ENCODE measurements at regions not wholly inside any gene's neighbourhood (a gene's known extent, or its start where the extent isn't known, plus 50 kb on each side); places are given as distances from the start of the nearest gene placed in this dataset.

- Mint-ChIP-seq H3K36me3 (no peaks in the 10 kb centered on the region), H3K27ac (no peak overlapping the region), H3K27me3 (no peaks in the 10 kb centered on the region), H3K4me1 (peaks cover 0 to 2% (median 0%) of the 10 kb centered on the region in 4 donors), H3K4me3 (no peak overlapping the region), H3K9me3 (peaks cover 0 to 9% (median 0%) of the 10 kb centered on the region in 9 donors)
- POLR2A ChIA-PET, result no interaction called here
- DNase-seq, result no peak
- ATAC-seq, result no peak
These were observed 79.4 kb upstream of the SETMAR start for GRCh38 chr3:4223777-4224176.

DNA sequence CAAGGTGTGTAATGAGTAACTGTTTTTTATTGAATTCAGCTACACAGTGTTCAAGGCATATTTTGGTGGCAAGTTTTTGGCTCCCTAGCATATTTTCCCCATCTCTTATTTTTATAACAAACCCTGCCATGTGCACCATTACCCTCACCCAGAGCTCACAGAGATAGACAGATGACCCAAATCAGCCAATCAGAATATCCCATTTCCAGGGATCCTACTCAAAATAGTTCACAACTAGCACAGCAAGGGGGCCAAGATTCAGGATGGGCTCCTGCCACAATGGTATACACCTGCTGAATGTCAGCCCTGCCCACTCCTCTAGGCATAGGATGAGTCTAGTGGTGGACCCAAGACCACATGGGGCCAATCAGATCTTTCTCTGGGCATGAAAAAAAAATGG, 78.8 kb upstream of the SETMAR start:
- peaks cover 0 to 9% (median 0%) of the 10 kb centered on the region in 9 donors for H3K9me3 Mint-ChIP-seq
- H3K4me1 Mint-ChIP-seq, result peaks cover 0 to 2% (median 0%) of the 10 kb centered on the region in 4 donors
- no peaks in the 10 kb centered on the region for H3K36me3 Mint-ChIP-seq
- POLR2A ChIA-PET, result no interaction called here
- ATAC-seq, result no peak
- no peak for DNase-seq
- H3K4me3 Mint-ChIP-seq, result no peak overlapping the region
- H3K27me3 Mint-ChIP-seq, result no peaks in the 10 kb centered on the region
- H3K27ac Mint-ChIP-seq, result no peak overlapping the region

DNA sequence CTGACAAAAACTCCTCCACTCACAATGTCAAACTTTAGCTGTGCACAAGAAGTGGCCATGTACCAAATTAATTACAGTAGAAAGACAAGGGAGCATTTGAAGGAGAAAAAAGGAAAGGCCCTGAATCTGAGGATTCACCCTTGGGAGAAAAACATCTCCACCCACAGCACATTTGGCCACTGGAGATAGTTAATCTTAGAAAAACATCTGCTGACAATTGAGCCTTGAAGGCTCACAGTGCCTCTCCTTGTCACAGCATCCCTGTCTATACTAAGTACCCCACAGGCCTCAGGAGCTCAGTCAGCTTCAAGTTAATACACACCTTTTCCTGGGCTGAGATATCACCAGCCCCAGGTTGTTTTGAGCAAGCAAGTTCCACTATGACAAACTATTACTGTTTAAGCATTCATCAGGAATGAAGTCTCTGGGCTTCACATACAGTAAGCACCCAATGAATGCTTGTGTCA, 78.1 kb upstream of the SETMAR start:
- ATAC-seq (no peak), DNase-seq (no peak)
- POLR2A ChIA-PET, result no interaction called here
- no peaks in the 10 kb centered on the region for H3K27me3 Mint-ChIP-seq
- no peak overlapping the region for H3K4me3 Mint-ChIP-seq
- H3K9me3 Mint-ChIP-seq, result peaks cover 0 to 9% (median 0%) of the 10 kb centered on the region in 9 donors
- no peaks in the 10 kb centered on the region for H3K36me3 Mint-ChIP-seq
- H3K4me1 Mint-ChIP-seq, result peaks cover 0 to 2% (median 0%) of the 10 kb centered on the region in 4 donors
- H3K27ac Mint-ChIP-seq, result no peak overlapping the region

GRCh38 chr3:4228295-4228694, 74.9 kb upstream of the SETMAR start:
- Mint-ChIP-seq H3K27ac (no peak overlapping the region), H3K27me3 (no peaks in the 10 kb centered on the region), H3K36me3 (no peaks in the 10 kb centered on the region), H3K4me1 (no peaks in the 10 kb centered on the region), H3K4me3 (no peak overlapping the region), H3K9me3 (peaks cover 0 to 9% (median 0%) of the 10 kb centered on the region in 9 donors)
- DNase-seq, result no peak
- POLR2A ChIA-PET, result no interaction called here
- ATAC-seq, result no peak

DNA sequence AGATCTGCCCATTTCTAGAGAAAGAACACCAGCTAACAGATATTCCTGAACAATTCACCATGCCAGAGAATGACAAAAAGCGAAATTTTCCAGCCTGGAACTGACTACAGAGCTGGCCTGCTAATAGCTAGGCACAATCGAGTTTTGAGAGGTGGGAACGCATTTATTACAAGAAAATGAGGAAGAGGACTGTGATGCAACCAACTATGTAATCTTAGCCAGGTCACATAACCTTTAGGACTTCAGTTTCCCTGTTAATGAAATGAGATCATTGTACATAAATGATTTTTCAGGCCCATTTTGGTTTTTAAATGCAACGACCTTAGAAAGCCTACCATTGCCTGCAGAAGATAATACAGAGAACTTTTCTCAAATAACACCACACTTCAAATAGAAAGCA, 72.1 kb upstream of the SETMAR start:
- Mint-ChIP-seq H3K4me1 (peaks cover 0 to 5% (median 1%) of the 10 kb centered on the region in 4 donors), H3K36me3 (no peaks in the 10 kb centered on the region), H3K27ac (no peak overlapping the region), H3K4me3 (no peak overlapping the region), H3K9me3 (peaks cover 0 to 9% (median 0%) of the 10 kb centered on the region in 9 donors), H3K27me3 (no peaks in the 10 kb centered on the region)
- ATAC-seq (no peak), DNase-seq (no peak)
- POLR2A ChIA-PET, result no interaction called here

GRCh38 chr3:4232798-4233197, 70.4 kb upstream of the SETMAR start:
- POLR2A ChIA-PET, result no interaction called here
- Mint-ChIP-seq H3K9me3 (peaks cover 0 to 12% (median 6%) of the 10 kb centered on the region in 9 donors), H3K4me1 (peaks cover 0 to 5% (median 1%) of the 10 kb centered on the region in 4 donors), H3K27ac (no peak overlapping the region), H3K27me3 (no peaks in the 10 kb centered on the region), H3K4me3 (no peak overlapping the region), H3K36me3 (peaks cover 0 to 5% (median 0%) of the 10 kb centered on the region in 3 donors)
- no peak for DNase-seq
- ATAC-seq, result no peak

- H3K36me3 Mint-ChIP-seq, result peaks cover 0 to 5% (median 0%) of the 10 kb centered on the region in 3 donors
- ATAC-seq, result no peak
- peaks cover 0 to 5% (median 1%) of the 10 kb centered on the region in 4 donors for H3K4me1 Mint-ChIP-seq
- H3K4me3 Mint-ChIP-seq, result no peak overlapping the region
- H3K27ac Mint-ChIP-seq, result no peak overlapping the region
- H3K9me3 Mint-ChIP-seq, result peaks cover 0 to 15% (median 6%) of the 10 kb centered on the region in 9 donors
- no peaks in the 10 kb centered on the region for H3K27me3 Mint-ChIP-seq
- no peak for DNase-seq
- POLR2A ChIA-PET, result no interaction called here
These were observed 69.7 kb upstream of the SETMAR start for GRCh38 chr3:4233488-4233887.

GRCh38 chr3:4234889-4235288, 68.3 kb upstream of the SETMAR start:
- peaks cover 0 to 23% (median 8%) of the 10 kb centered on the region in 9 donors for H3K9me3 Mint-ChIP-seq
- no peak overlapping the region for H3K4me3 Mint-ChIP-seq
- peaks cover 0 to 5% (median 1%) of the 10 kb centered on the region in 4 donors for H3K4me1 Mint-ChIP-seq
- H3K36me3 Mint-ChIP-seq, result peaks cover 0 to 5% (median 4%) of the 10 kb centered on the region in 3 donors
- peak overlapping the region in 1 of 10 donors; percentile 6 for H3K27ac Mint-ChIP-seq
- no peaks in the 10 kb centered on the region for H3K27me3 Mint-ChIP-seq
- no peak for ATAC-seq
- POLR2A ChIA-PET, result no interaction called here
- DNase-seq, result no peak

- H3K4me1 Mint-ChIP-seq, result peaks cover 0 to 5% (median 1%) of the 10 kb centered on the region in 4 donors
- no peak overlapping the region for H3K27ac Mint-ChIP-seq
- POLR2A ChIA-PET, result no interaction called here
- DNase-seq (no peak), ATAC-seq (no peak)
- no peaks in the 10 kb centered on the region for H3K27me3 Mint-ChIP-seq
- H3K36me3 Mint-ChIP-seq, result peaks cover 0 to 9% (median 5%) of the 10 kb centered on the region in 3 donors
- H3K9me3 Mint-ChIP-seq, result peaks cover 0 to 27% (median 11%) of the 10 kb centered on the region in 9 donors
- H3K4me3 Mint-ChIP-seq, result no peak overlapping the region
These were observed 67.5 kb upstream of the SETMAR start for GRCh38 chr3:4235690-4236089.

DNA sequence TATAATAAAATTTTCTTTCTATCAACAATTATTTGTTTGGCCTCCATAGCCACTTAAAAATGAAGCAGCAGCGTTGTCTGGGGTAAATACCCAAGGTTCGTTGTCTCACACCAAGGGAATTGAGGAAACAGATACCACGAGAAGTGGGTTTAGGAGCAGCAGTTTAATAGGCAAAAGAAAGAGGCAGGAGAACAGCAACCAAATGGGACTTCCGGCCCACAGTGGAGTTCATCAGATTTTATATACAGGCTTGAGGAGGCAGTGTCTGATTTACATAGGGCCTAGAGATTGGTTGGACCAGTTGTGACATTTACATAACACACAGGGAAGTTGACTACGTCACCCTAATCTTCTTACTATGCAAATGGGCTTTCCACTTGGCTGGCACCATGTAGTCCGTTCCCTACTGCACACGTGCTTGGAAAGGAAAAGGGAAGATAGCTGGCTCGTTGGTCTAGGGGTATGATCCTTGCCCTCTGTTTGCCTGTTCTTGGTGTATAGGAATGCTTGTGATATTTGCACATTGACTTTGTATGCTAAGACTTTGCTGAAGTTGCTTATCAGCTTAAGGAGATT, 61.5 kb upstream of the SETMAR start:
- Mint-ChIP-seq H3K4me3 (no peak overlapping the region), H3K9me3 (peaks cover 0 to 51% (median 37%) of the 10 kb centered on the region in 9 donors), H3K4me1 (peaks cover 0 to 2% (median 0%) of the 10 kb centered on the region in 4 donors), H3K27ac (no peak overlapping the region), H3K36me3 (peaks cover 0 to 22% (median 20%) of the 10 kb centered on the region in 3 donors), H3K27me3 (peaks cover 0 to 8% (median 0%) of the 10 kb centered on the region in 5 donors)
- DNase-seq, result no peak
- POLR2A ChIA-PET, result no interaction called here
- ATAC-seq, result no peak

GRCh38 chr3:4245671-4246070, 57.5 kb upstream of the SETMAR start:
- H3K36me3 Mint-ChIP-seq, result peaks cover 3 to 24% (median 17%) of the 10 kb centered on the region in 3 donors
- H3K9me3 Mint-ChIP-seq, result peaks cover 0 to 37% (median 18%) of the 10 kb centered on the region in 9 donors
- H3K27me3 Mint-ChIP-seq, result peaks cover 0 to 14% (median 0%) of the 10 kb centered on the region in 5 donors
- H3K4me1 Mint-ChIP-seq, result peaks cover 0 to 2% (median 0%) of the 10 kb centered on the region in 4 donors
- DNase-seq, result no peak
- POLR2A ChIA-PET, result no interaction called here
- H3K4me3 Mint-ChIP-seq, result no peak overlapping the region
- ATAC-seq, result no peak
- no peak overlapping the region for H3K27ac Mint-ChIP-seq

- POLR2A ChIA-PET, result no interaction called here
- ATAC-seq (no peak), DNase-seq (no peak)
- peaks cover 0 to 15% (median 6%) of the 10 kb centered on the region in 4 donors for H3K4me1 Mint-ChIP-seq
- peaks cover 0 to 14% (median 0%) of the 10 kb centered on the region in 5 donors for H3K27me3 Mint-ChIP-seq
- no peak overlapping the region for H3K4me3 Mint-ChIP-seq
- H3K9me3 Mint-ChIP-seq, result peaks cover 0 to 29% (median 12%) of the 10 kb centered on the region in 9 donors
- H3K36me3 Mint-ChIP-seq, result peaks cover 3 to 29% (median 8%) of the 10 kb centered on the region in 3 donors
- peak overlapping the region in 1 of 10 donors; percentile 51 for H3K27ac Mint-ChIP-seq
These were observed 55.8 kb upstream of the SETMAR start for GRCh38 chr3:4247391-4247790.

DNA sequence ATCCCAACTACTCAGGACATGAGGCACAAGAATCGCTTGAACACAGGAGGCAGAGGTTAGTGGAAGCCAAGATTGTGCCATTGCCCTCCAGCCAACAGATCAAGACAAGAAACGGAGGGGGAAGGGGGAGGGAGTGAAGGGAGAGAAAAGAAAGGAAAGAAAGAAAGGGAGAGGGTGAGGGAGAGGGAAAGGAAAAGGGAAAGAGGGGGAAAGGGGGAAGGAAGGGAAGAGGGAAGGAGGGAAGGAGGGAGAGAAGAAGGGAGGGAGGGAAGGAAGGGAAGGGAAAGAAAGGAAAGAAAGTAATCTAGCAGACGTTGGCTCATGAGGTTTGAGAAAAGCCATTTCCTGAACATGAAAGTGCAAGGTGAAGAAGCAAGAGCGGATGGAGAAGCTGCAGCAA, 53.1 kb upstream of the SETMAR start:
- H3K27ac Mint-ChIP-seq, result no peak overlapping the region
- no peak overlapping the region for H3K4me3 Mint-ChIP-seq
- H3K9me3 Mint-ChIP-seq, result peaks cover 0 to 2% (median 0%) of the 10 kb centered on the region in 9 donors
- H3K36me3 Mint-ChIP-seq, result peaks cover 1 to 30% (median 3%) of the 10 kb centered on the region in 3 donors
- peaks cover 0 to 15% (median 6%) of the 10 kb centered on the region in 4 donors for H3K4me1 Mint-ChIP-seq
- no peak for ATAC-seq
- peaks cover 0 to 5% (median 0%) of the 10 kb centered on the region in 5 donors for H3K27me3 Mint-ChIP-seq
- DNase-seq, result no peak
- POLR2A ChIA-PET, result no interaction called here
